ENCODE measurements at regions not wholly inside any gene's neighbourhood (a gene's known extent, or its start where the extent isn't known, plus 50 kb on each side); places are given as distances from the start of the nearest gene placed in this dataset.

GRCh38 chr6:93806409-93807270, 387.3 kb upstream of the EPHA7 start:
- no peak for FAIRE-seq

GRCh38 chr6:93801101-93801847, 381.9 kb upstream of the EPHA7 start:
- DNase-seq (ENCODE audit: low spot score in 2 of 2) = no peak
- FAIRE-seq = no peak

More at GRCh38 chr6:93806409-93807270, 387.3 kb upstream of the EPHA7 start:
- DNase-seq (ENCODE audit: low spot score in 2 of 2) = no peak

DNA sequence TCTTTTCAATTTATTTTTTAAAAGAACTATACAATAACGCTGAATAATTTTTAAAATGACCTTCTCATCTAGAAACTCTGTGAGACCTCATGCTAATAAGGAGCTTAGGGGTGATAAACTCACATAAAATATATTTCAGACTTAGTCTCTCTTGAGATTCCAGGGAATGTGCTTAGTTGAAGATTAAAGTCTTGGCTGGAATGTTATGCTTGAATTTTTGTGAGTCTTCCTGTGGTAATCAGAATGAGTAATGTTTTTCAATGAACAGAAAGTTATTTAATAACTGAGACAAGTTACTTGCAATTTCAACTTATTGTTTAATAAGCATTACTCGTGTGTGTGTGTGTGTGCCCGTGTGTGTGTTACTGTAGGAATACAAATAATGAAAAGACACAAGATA, 379.9 kb upstream of the EPHA7 start:
- no peak for DNase-seq (ENCODE audit: low spot score in 2 of 2)
- no peak for FAIRE-seq

- no peak for FAIRE-seq
- DNase-seq (ENCODE audit: low spot score in 2 of 2) = no peak
Observed at GRCh38 chr6:93794166-93794565, 374.8 kb upstream of the EPHA7 start.

DNA sequence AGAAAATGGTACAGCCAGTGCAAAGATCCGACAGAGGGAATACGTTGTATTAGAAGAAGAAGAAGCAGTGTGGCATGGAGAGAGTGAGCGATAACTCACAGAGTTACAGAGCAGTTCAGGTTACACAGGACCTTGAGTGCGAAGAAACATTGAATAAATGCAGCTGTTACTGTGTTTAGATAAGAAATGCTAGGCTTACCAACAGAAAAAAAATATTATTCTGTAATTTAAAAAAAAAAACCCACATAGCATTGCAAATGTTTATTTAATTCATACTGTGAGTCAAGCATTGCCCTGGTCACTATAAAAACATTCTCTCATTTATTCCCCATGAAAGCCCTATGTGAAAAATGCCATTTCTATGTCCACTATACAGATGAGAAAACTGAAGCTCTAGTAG, 373.4 kb upstream of the EPHA7 start:
- DNase-seq (ENCODE audit: low spot score in 2 of 2) (no peak), FAIRE-seq (no peak)

DNA sequence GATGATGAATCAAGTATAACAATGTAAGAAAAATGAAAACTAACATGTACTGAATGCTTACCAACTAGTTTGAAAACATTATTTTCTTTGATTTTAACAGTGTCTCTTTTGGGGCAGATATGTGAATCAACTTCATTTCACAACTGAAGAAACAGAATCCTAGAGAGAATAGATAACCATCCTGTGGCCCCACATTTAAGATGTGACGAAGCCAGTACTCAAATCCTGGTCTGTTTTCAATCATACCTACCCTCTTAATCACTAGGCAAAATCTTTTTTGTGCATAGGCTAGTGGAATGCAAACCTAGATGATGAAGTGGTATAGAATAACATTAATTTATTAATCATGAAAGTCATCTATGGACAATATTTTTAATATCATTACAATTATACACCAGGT, 371.6 kb upstream of the EPHA7 start:
- no peak for FAIRE-seq
- no peak for DNase-seq (ENCODE audit: low spot score in 2 of 2)

DNA sequence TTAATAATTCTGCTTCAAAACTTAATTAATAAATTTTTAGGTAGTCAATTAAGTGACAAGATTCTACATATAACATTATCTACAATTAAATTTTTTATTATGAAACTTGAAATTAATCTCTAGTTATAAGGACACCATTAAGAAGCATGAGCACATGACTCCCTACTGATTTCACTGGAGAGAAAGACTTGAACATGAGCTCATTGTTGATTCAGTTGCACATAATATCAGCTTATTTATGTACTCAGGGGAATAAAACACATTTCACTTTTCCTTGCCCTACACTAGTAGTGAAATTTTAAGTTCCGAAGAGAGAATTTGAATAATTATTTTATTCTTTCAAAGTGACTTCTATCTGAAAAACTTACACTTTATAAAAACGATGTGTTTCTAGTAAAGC, 370.2 kb upstream of the EPHA7 start:
- DNase-seq (ENCODE audit: low spot score in 2 of 2) = no peak
- FAIRE-seq = no peak

DNA sequence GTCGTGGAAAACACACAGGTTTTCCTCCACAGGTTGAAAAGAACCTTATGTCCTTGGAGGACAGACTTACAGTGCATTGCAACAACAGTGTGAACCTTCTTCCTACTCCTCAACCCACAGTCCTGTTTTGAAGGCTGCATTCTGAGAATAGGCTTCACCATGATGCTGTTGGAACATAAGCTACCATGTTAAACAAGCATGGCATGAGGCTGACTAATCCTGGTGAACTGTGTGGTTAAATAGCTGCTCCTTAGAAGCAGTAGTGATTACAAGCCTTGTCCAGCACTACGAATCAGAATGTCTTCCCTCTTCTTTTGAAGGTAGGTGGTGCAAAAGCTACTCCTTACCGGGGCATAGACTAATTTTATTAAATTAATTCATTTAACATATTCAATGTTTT, 368.5 kb upstream of the EPHA7 start:
- DNase-seq (ENCODE audit: low spot score in 2 of 2) (no peak), FAIRE-seq (no peak)

DNA sequence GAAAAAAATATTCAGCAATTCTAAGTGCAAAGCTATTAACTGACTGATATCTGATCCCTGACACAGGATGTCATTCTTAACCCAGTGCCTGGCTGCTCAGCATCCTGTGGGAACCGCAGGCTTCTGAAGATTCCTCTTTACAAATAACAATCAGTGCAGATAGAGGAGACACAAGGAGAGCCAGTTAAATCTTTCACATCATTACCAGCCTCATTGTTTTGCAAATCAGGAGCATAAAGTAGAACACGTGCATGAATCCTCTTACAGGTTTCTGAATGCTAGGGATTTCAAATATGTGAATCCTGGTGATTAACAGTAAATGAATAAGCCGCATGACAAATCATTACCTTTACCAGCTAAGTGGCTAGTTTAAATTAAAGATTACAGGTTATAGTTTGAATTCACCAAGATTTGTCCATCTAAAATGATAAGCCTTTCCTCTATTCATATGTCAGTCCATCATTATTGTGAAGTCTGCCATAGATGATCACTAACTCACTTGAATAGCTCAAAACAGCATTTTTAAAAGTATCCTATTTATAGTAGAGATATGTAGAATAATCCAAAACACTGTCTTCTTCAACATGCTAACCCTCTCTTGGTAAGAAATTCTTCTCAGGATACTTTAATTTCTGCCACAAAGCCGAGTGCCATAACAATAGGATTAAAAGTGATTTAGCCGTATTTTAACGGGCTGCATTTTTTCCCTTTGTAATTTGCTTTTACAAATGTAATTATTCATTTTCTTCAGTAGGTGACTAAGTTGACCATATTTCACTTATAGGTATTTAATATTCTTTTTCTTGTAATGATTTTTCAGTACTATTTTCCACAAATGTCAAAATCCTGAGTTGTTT, 367.3 kb upstream of the EPHA7 start:
- FAIRE-seq (no peak), DNase-seq (ENCODE audit: low spot score in 2 of 2) (no peak)

DNA sequence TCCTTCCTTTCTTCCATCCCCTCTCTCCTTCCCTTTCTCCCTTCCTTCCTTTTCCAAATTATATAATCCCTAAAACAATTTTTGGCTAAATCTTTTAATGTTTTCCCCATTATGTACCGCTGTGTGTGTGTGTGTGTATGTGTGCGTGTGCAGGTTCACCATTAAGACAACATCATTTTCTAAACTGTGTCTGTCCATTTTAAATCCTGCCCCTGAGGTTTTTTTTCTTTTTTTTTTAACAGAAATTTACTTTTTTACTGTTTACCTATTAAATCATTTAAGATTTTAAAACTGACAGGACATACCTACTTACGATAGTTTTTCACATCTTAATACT, 366.3 kb upstream of the EPHA7 start:
- FAIRE-seq = peak; percentile 80
- DNase-seq (ENCODE audit: low spot score in 2 of 2) = no peak

GRCh38 chr6:93784794-93785693, 365.7 kb upstream of the EPHA7 start:
- no peak for FAIRE-seq

GRCh38 chr6:93779086-93779841, 359.9 kb upstream of the EPHA7 start:
- DNase-seq (ENCODE audit: low spot score in 2 of 2) = no peak
- FAIRE-seq = no peak

More at GRCh38 chr6:93784794-93785693, 365.7 kb upstream of the EPHA7 start:
- DNase-seq (ENCODE audit: low spot score in 2 of 2) = no peak

- DNase-seq (ENCODE audit: low spot score in 2 of 2) = no peak
- FAIRE-seq = no peak
Observed at GRCh38 chr6:93759190-93759589, 339.8 kb upstream of the EPHA7 start.

DNA sequence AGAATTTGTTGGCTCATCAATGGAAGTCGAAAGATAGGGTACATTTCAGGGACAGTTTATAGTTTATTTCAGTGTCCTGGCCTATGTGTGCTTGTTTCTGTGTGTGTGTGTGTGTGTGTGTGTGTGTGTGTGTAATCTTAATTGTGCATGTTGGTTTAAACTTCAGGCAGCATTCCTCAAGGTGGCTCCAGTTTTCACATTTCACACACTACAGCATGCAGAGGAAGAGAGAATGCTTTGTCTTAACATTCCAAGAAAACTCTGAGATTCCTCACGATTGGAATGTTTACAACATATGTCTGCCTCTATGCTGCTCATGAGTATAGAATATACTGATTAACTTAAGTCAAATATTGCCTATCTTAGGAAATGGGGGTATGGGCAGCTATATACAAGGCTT, 332.6 kb upstream of the EPHA7 start:
- no peak for DNase-seq (ENCODE audit: low spot score in 2 of 2)

GRCh38 chr6:93749930-93750329, 330.6 kb upstream of the EPHA7 start:
- peak; percentile 44 for FAIRE-seq
- no peak for DNase-seq (ENCODE audit: low spot score in 2 of 2)

More for the DNA sequence above, 332.6 kb upstream of the EPHA7 start:
- FAIRE-seq = no peak

- FAIRE-seq (no peak), DNase-seq (ENCODE audit: low spot score in 2 of 2) (no peak)
Observed at GRCh38 chr6:93749191-93749590, 329.8 kb upstream of the EPHA7 start.

GRCh38 chr6:93746892-93747291, 327.5 kb upstream of the EPHA7 start:
- FAIRE-seq = no peak
- no peak for DNase-seq (ENCODE audit: low spot score in 2 of 2)

GRCh38 chr6:93745306-93745705, 325.9 kb upstream of the EPHA7 start:
- FAIRE-seq = no peak
- no peak for DNase-seq (ENCODE audit: low spot score in 2 of 2)

DNA sequence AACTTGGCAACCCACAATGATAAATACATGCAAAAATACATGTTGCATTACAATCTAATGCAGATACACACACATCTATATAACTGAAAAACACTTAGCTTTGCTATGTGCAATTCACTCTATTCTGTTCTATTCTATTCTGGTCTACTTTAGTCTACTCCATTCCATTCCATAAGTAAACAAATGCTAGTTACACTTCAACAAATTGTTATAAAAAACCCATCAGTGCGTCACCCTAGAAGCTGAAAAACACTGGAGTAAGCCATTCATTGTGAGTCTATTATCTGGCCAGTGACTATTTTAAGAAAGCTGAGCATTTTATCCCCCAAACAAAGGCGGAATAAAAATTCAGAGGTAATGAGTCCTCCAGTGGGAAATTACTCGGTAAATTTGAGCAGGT, 315.7 kb upstream of the EPHA7 start:
- no peak for FAIRE-seq
- no peak for DNase-seq (ENCODE audit: low spot score in 2 of 2)

Data from frontal cortex (tissue), 3 donors.